HG02840 (cell line): ENCODE measurements at regions not wholly inside any gene's neighbourhood (a gene's known extent, or its start where the extent isn't known, plus 50 kb on each side); places are given as distances from the start of the nearest gene placed in this dataset.
"Not testable (repeated sequence)": the region's sequence is repeated elsewhere in the genome, so short reads cannot be mapped to it uniquely, and the experiment has no call there.

Experiments
- ATAC-seq: cut with Tn5 transposase; IDR thresholded peaks from one replicate; pipeline ENCODE4 v1.9.1; 2021; ENCODE audit warnings: mild to moderate bottlenecking, moderate library complexity, moderate number of reproducible peaks; ENCODE audit not compliant: unreplicated experiment, low FRiP score

DNA sequence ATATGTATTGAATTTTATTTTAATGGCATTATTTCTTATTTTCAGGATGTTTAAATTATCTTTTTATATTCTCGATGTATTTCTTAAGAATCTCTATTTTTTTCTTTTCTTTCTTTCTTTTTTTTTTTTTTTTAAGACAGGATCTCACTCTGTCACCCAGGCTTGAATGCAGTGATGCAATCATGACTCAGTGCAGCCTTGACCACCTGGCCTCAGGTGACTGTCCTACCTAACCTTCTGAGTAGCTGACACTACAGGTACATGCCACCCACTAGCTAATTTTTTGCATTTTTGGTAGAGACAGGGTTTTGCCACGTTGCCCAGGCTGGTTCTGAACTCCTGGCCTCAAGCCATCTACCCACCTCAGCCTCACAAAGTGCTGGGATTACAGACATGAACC, 143.8 kb upstream of the LAMA2 start:
- ATAC-seq: no peak

DNA sequence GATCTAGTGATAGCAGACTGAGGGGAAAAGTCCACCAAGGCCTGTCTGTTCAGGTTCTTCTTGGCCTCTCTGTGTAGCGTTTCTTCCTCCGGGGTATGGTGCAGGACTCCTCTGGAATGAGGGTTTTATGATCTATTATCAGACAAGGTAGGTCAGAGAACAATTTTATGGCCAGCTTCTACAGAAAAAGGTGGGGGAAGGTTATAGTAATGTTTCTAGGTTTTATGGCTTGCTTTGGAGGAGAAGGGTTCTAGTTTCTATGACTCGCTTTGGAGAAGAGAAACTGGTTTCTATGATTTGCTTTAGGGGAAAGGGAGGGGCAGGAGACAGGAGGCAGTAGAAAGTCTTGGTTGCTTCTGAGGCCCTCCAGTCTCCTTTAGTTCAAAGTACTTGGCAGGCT, 144.8 kb upstream of the LAMA2 start:
- ATAC-seq: no peak

DNA sequence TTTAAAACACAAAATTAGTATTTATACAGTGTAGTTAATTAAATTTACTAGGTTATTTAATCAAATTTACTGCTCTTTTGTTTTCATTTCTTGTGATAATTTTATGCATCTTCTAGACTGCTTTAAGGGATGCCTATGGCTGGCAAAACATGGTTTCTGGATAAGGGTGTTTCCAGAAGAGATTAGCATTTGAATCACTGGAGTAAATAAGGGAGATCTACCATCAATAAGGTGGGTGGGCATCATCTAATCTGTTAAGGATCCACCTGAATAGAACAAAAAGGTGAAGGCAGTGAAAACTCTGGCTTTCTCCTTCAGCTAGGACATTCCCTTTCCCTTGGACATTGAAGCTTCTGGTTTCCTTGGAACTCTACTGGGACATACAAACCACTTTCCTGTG, 146.2 kb upstream of the LAMA2 start:
- ATAC-seq: no peak

DNA sequence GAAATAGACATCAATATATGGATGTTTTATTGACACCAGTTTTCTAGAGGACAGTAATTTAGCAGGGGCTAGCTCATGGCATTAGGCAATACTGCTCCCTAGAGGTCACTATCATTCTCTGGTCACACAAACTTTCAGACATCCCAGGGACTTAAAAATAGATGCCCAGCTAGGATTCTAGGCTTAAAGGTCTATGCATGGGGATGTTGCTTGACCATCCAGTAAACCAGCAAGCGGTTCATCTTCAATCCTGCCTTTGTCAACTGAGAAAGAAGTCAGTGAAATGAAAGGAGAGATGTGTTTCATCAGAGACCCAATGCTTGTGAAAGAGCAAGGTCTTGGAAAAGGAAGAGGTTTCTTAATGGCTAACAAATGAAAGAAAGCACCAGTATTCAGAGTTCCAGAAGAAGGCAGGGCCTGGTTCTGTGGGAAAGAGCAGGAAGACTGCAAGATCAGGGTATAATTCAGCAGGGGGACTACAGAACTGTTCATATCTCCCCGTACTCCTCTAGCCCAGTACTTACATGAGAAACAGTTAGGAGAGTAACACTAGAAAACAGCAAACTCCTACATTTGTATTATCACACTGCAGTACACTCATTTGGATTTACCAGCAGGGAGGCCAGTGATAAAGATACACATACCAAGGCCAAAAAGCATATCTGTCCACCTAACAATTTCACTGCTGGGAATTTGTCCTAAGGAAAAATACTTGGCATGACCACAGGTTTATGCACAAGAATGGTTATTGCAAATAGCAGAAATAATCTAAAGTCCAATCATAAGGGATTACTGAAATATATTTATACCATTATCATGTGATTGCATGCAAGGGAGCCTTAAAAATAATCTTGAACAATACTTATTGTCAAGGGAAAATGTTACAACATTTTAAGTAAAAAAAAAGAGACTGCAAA, 151.4 kb upstream of the LAMA2 start:
- ATAC-seq: no peak

DNA sequence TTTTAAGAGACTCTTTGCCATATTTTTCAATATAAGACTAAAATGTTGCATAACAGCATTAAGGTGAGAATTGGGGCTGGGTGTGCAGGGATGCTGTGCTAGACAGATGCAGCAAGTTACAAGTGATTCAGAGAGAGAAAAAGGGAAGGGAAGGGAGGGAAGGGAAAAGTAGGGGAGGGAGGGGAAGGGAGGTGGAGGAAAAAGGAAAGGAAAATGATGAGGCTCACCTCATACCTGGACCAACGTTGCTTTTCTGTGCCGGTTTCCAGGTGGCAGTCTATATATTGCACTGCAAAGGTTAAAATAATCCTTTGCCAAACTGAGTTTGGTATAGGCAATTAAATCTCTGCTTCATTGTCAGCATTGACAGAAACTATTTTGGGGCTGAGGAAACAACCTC, 155.4 kb upstream of the LAMA2 start:
- no peak for ATAC-seq

DNA sequence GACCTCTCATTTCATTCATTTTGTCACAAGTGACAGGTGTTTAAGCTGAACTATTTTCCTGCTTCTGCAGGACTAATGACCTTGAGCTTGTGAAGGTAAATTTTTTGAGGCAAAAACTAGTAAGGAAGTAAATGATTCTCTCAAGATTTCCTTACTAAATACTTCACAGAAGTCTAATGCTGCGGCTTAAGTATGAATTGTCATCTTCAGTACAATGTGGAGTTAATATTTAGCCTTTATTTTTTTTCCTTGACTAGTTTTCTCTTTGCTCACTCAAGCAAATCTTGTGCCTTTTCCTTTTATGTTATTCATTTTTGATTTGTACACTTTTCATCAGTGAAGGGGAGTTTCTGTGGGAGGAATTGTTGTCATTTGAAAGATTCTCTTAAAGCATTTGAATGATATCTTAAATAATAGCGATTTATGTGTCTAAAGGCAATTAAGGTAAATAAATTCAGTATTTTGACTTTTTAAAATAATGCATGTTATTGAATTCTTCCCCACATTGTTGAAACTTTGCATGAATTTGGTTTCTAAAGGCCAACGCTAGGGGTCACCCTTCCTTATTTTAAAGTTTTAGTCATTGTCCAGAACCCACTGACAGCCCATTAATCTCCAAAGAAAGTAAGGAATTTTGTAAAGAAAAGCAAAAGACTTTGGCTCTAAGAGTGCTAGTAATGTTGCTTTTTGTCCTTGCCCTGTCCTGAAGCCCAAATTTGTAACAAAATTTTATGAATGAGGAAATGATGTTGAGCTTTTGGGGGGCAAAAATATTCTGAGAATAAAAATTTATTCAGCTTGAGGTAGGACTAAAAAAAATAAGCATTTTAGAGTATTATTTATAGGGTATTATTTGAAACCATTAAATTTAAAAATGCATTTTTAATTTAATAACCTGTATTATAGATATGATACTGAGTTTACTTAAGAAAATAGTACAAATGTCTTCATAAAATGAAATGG, 157.4 kb upstream of the LAMA2 start:
- ATAC-seq: no peak

DNA sequence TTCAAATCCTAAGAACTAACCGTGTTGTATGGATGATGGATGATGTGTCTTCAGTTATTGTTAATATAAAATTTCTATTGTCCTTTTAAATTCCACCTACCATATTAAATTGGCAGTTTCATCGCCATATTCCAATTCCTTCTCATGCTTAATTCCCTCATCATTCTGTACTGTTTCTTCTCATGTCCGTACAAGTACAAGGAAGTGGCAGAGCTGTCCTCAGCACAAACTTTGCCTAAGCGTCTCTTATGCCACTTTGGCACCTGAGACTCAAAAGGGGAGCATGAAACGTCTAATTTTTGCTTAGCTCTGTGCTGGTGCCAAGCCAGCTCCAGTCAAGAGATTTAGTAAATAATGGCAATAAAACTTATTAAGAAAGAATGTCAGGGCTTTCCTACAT, 158.2 kb upstream of the LAMA2 start:
- no peak for ATAC-seq

DNA sequence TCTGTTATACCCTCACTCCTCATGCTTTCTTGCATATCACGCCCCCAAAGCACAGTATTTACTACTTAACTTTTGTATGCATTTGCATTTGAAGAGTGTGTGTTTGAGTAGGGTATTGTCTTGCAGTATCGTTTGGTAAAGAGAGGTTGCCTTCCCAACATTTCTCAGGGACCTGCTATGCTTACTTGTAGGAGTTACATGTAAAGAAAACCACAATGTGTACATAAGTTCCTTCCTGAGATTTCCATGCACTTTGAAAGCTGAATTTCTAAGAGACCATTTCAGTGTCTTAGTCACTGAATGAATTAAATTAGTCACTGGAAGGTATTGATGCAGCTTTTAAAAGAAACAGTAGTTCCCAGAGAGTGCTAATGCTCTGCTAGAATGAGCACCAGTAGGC, 159.3 kb upstream of the LAMA2 start:
- no peak for ATAC-seq

DNA sequence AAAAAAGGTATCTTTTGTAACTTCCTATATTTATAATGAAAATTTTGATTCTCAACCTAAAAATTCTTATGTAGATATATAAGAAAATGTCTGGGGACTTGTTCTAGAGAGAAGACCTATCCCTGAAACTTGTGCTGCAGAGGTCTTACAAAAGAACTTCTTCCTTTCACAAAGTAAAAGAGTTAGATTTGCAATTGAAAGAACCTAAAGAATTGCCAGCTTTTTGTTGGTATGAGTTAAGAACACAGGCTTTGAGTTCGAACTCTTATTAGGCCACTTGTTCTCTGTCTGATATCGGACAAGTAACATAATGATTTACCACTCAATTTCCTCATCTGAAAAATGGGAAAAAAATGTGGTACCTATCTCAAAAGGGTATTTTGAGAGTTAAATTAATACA, 162.0 kb upstream of the LAMA2 start:
- no peak for ATAC-seq

DNA sequence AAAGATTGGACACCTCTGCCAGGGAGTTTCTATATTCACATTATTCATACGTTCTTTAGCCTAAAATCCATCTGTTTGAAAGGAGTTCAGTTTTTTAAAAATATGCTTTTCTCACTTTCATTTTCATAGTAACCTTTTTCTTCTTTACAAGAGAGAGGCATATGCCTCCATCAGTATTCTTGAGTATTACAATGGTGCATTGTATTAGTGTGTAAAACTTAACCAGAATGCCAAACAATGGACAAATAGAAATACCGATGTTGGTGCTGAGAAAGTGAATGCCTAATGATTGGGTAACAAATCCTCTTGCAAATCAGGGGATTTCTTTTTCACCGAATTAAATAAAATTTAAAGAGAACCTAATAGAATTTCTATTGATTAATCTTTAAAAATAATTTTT, 163.2 kb upstream of the LAMA2 start:
- ATAC-seq: no peak

DNA sequence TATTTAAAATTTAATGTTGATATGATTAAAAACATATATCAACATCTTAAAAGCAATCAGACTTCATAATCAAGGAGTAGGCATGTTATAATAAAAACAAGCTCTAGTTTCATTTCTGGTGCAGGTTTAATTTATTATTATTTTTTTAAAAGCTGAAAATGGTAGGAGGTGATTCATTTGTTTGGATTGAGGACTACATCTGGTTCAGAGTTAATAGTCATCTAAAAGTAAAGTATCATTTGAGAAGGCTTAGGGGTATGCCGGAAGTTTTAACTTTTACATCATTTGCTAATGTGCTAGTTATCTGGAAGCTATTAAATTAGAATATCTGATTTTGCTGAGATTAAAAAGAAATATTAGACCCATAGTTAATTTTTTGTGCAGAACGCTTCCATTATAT, 169.5 kb upstream of the LAMA2 start:
- ATAC-seq: no peak

DNA sequence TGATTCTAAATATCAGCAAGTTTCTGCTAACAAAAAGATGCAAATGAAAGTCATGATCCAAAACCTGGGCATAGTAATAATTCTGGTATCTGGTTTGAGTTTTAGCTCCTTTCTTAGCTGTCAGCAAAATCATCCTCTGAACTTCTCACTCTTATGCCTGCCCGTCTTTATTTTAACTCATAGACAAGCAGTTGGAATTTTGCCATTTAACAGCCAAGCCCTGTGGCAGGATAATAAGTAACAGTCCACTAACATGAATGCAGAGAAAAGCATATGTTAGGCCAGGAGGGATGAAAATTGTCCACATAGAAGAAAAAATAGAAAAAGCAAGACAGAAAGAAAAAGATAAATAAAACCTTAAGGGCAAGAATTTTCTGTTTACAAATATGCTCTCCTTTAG, 170.0 kb upstream of the LAMA2 start:
- ATAC-seq: no peak

DNA sequence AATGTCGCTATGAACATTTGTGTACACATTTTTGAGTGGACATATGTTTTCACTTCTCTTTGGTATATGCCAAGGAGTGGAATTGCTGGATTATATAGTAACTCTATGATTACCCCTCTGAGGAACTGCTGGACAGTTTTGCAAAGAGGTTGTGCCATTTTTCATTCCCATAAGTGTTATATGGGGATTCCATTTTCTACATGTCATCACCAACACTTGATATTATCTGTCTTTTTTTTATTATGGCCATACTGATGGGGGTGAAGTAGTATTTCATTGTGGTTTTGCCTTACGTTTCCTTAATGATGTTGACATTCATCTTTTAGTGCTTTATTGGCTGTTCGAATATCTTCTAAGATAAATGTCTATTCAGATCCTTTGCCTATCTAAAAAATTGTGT, 171.8 kb upstream of the LAMA2 start:
- no peak for ATAC-seq

DNA sequence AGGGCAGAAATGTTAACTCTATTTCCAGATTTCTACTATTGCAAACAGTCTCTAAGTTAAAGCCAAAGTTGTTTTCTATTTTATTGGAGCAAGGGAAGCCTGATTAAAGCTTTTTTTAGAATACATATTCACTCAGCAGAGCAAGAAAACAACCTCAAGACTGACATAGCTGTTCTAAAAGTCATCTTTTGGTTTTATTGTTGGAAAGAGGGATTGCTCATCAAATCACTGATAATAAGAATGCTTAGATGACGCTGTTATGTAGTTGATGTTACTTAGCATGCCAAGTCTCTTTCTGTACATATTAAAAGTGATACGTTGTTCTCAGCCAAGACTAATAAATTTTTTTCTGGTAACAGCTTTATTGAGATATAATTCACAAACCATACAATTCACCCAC, 172.6 kb upstream of the LAMA2 start:
- no peak for ATAC-seq

DNA sequence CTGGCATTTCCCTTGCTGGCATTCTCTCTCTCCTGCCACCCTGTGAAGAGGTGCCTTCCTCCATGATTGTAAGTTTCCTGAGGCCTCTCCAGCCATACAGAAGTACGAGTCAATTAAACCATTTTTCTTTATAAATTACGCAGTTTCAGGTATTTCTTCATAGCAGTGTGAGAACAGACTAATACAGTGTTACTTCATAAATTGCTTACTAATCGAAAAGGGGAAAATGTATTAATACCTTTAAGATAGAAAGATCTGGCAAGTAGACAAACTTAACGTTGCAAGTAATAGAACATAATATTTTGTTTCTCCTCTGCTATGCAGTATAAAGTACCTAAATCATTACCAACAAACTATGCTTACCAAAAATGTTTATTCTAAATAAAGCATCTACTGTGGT, 178.3 kb upstream of the LAMA2 start:
- no peak for ATAC-seq

DNA sequence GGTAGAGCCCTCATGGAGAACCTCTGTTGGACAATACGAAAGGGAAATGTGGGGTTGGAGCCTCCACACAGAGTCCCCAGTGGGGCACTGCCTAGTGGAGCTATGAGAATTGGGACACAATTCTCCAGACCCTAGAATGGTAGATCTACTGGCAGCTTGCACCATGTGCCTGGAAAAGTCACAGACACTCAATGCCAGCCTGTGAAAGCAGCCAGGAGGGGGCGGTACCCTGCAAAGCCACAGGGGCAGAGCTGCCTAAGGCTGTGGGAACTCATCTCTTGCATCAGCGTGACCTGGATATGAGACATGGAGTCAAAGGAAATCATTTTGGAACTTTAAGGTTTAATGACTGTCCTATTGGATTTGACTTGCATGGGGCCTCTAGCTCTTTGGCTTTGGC, 179.1 kb upstream of the LAMA2 start:
- ATAC-seq: not testable (repeated sequence)

DNA sequence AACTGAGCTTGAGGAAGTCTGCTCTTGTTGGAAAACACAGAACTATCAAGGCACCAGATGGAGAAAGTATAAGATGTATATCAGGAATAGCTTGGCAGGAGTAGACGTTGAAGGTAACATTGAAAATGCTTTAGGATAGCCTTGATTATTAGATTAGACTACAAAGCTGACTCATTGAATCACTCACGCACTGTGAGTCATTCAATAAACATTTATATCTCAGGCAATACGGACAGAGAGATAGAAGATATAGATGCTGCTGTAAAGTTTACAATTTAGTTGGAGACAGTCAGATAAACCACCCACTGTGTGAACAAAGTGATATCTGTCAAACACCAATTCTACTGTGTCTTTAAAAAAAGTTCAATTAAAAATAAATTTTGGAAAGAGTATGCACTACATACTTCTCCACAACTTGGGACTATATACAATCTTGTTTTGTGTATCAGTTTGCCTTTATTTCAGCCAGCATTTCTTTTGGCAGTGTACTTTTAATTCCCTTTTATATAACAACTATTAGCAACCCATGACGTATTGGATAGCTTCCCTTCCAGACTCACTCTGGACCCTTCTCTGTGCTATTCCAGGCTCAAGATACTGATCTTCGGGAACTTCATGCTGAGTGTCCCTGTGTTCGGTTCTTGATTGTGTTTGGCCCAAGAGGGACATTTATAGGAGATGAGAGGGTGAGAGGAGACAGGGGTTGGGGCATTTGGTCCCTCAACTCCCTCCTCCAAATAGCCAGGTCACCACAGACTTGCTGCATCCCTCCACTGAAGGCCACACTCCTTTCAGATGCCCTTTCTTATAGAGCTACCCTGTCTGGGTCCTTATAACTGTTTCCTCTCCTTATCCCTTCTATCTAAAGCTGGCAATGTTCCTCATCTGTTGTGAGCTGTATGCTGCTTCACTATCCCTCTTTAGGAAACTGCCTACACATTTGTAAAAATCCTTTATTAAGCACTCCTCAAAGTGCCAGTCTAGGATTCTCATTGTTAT, 176.6 kb upstream of the PTPRK start:
- ATAC-seq: no peak

DNA sequence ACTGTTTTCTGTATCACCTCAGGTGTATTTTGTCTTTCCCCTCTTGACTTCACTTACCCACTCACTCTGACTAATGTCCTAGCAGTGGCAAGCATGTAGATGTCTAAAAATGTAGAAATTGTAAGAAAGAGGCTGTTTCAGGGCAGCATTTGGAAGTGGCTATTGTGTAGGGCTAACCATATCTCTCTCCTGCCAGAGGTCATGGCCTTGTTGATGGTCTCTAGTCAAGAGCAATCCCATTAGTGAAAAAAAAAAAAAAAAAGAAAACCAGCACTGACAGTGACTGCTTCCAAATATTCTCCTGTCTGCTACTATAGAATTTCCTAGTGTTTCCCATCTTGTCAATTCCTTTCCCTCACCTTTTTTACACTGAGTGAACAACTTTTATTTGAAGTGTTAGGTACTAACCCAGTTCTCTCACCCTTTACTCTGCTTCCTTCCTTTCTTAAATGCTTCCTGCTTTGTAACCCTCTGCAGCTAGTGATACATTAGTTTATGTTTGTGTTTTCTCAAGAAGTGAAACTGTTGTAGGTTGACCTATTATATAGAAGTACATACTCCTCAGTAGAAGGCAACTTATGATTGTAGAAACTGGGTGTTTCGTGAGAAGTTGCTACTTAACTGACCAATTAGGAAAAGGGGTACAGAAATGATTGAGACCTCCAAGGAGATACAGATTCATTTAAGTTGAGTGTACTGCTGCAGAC, 174.1 kb upstream of the PTPRK start:
- peak; percentile 95 for ATAC-seq

DNA sequence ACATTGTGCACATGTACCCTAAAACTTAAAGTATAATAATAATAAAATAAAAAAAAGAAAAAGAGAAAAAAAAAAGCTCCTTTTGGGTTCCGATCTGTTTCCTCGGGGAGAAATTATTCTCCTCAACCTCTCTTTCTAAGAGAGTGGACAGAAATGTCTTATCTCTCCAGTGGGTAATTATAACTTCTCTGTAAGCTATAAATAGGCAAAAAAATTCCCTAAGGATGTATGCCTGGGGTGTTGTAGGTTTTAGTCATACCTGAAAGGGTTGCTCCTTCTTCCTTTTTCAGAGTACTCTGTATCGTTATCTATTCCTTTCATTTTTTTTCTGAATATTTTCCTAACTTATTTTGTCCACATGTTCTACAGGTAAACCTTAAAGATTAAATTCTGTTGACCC, 169.7 kb upstream of the PTPRK start:
- ATAC-seq: no peak

DNA sequence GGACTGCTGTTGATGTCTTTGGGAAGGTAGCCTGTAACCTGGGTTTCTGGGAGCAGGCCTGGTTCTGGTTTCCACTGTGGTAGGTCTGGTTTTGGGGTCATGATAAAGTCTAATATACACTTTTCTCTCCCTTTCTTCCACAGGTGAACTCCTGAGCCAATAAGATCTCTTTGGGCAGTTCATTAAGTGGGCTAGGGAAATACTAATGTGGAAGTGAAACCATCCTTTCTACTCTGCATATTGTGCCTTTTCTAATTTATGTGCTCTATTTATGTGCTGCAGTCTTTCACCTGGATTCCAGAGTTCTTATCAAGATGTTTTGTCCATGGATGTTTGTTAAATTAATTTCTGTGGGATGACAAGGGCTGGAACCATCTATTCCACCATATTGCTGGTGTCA, 165.7 kb upstream of the PTPRK start:
- ATAC-seq: no peak
